GM12891 (cell line): ENCODE measurements at regions not wholly inside any gene's neighbourhood (a gene's known extent, or its start where the extent isn't known, plus 50 kb on each side); places are given as distances from the start of the nearest gene placed in this dataset.
"Not testable (repeated sequence)": the region's sequence is repeated elsewhere in the genome, so short reads cannot be mapped to it uniquely, and the experiment has no call there.

Experiments
- DNase-seq: peaks from one replicate; pipeline ENCODE4 v3.0.0; 2011; ENCODE audit warnings: low spot score; ENCODE audit not compliant: insufficient read length
- FAIRE-seq: peaks from 2 replicates; lab custom pipeline; 2011; peaks lifted over from hg19 to GRCh38; lab: Jason Lieb, UNC
- PAX5 ChIP-seq: IDR thresholded peaks from 2 replicates; pipeline ENCODE4 v1.6.1; 2011; ENCODE audit warnings: low read length, moderate library complexity, mild to moderate bottlenecking; ENCODE audit not compliant: insufficient read depth, severe bottlenecking
- POLR2A ChIP-seq: IDR thresholded peaks from 2 replicates; pipeline ENCODE4 v1.6.1; 2011; ENCODE audit warnings: low read depth, low read length, control low read depth
- POLR2AphosphoS5 ChIP-seq: IDR thresholded peaks from 2 replicates; pipeline ENCODE4 v1.6.1; 2011; ENCODE audit warnings: low read depth, low read length, control low read depth
- POU2F2 ChIP-seq: IDR thresholded peaks from 2 replicates; pipeline ENCODE4 v1.6.1; 2011; ENCODE audit warnings: low read depth, mild to moderate bottlenecking, control low read depth, low read length, moderate library complexity
- SPI1 ChIP-seq: IDR thresholded peaks from 2 replicates; pipeline ENCODE4 v1.6.1; 2011; ENCODE audit warnings: low read depth, low read length, control low read depth
- TAF1 ChIP-seq: IDR thresholded peaks from 2 replicates; pipeline ENCODE4 v1.6.1; 2011; ENCODE audit warnings: low read depth, low read length, control low read depth

GRCh38 chr15:36161108-36161507, 418.3 kb upstream of the CDIN1 start:
- DNase-seq, result no peak

GRCh38 chr15:36161771-36162212, 417.6 kb upstream of the CDIN1 start:
- DNase-seq, result no peak
- FAIRE-seq, result no peak
- TF ChIP-seq POLR2A (no peak), SPI1 (no peak), TAF1 (no peak), PAX5 (no peak), POU2F2 (no peak), POLR2AphosphoS5 (no peak)

More at GRCh38 chr15:36161108-36161507, 418.3 kb upstream of the CDIN1 start:
- FAIRE-seq, result no peak
- no peak for TF ChIP-seq TAF1

GRCh38 chr15:36163983-36164382, 415.4 kb upstream of the CDIN1 start:
- DNase-seq, FAIRE-seq: not testable (repeated sequence)

- TF ChIP-seq POLR2AphosphoS5, result no peak
- TF ChIP-seq SPI1, result no peak
- no peak for TF ChIP-seq TAF1
- no peak for TF ChIP-seq POLR2A
- no peak for TF ChIP-seq PAX5
- TF ChIP-seq POU2F2, result no peak
- DNase-seq (no peak), FAIRE-seq (no peak)
These were observed 406.5 kb upstream of the CDIN1 start for GRCh38 chr15:36172955-36173354.

GRCh38 chr15:36175186-36175740, 404.2 kb upstream of the CDIN1 start:
- no peak for TF ChIP-seq PAX5
- TF ChIP-seq POLR2A, result no peak
- no peak for TF ChIP-seq POU2F2
- no peak for TF ChIP-seq TAF1
- TF ChIP-seq POLR2AphosphoS5, result no peak
- no peak for TF ChIP-seq SPI1
- FAIRE-seq (no peak), DNase-seq (no peak)

GRCh38 chr15:36175741-36176291, 403.6 kb upstream of the CDIN1 start:
- TF ChIP-seq TAF1 (no peak), SPI1 (no peak), POLR2A (no peak), PAX5 (no peak), POLR2AphosphoS5 (no peak), POU2F2 (no peak)
- DNase-seq (no peak), FAIRE-seq (no peak)

- no peak for TF ChIP-seq POU2F2
- no peak for TF ChIP-seq POLR2AphosphoS5
- TF ChIP-seq SPI1, result no peak
- no peak for TF ChIP-seq POLR2A
- TF ChIP-seq PAX5, result no peak
- TF ChIP-seq TAF1, result no peak
- FAIRE-seq (no peak), DNase-seq (no peak)
These were observed 401.7 kb upstream of the CDIN1 start for GRCh38 chr15:36177590-36178302.

- no peak for DNase-seq
- FAIRE-seq, result no peak
- no peak for TF ChIP-seq POU2F2
- no peak for TF ChIP-seq POLR2A
- no peak for TF ChIP-seq SPI1
- TF ChIP-seq POLR2AphosphoS5, result no peak
- no peak for TF ChIP-seq TAF1
- no peak for TF ChIP-seq PAX5
These were observed 401.2 kb upstream of the CDIN1 start for GRCh38 chr15:36178303-36178633.

GRCh38 chr15:36183201-36183600, 396.2 kb upstream of the CDIN1 start:
- DNase-seq, result no peak
- no peak for FAIRE-seq
- TF ChIP-seq TAF1 (no peak), POU2F2 (no peak), PAX5 (no peak), SPI1 (no peak), POLR2AphosphoS5 (no peak), POLR2A (no peak)

- FAIRE-seq (no peak), DNase-seq (no peak)
- TF ChIP-seq PAX5, result no peak
- no peak for TF ChIP-seq POU2F2
- no peak for TF ChIP-seq TAF1
- TF ChIP-seq POLR2AphosphoS5, result no peak
- no peak for TF ChIP-seq POLR2A
- no peak for TF ChIP-seq SPI1
These were observed 394.0 kb upstream of the CDIN1 start for GRCh38 chr15:36185438-36185837.
